Lower leg skin (tissue), 4 donors: ENCODE measurements at regions not wholly inside any gene's neighbourhood (a gene's known extent, or its start where the extent isn't known, plus 50 kb on each side); places are given as distances from the start of the nearest gene placed in this dataset.
"Not testable (repeated sequence)": the region's sequence is repeated elsewhere in the genome, so short reads cannot be mapped to it uniquely, and the experiment has no call there.

ENCODE experiments used
- DNase-seq, 2 donors: peaks; one replicate each; pipeline ENCODE4 v3.0.0-alpha.2; 2019; ENCODE audit warnings: low spot score in 2 of 2
- H3K4me3 ChIP-seq: fragments of 200-600 bp; sonication (generic); 2 replicates; pipeline ENCODE4 v1.5.1; 2017; ENCODE audit warnings: mild to moderate bottlenecking, low read depth; ENCODE audit not compliant: poor library complexity, severe bottlenecking
- POLR2A ChIP-seq, 2 donors: fragments of 450-650 bp; IDR thresholded peaks; one replicate each; pipeline ENCODE4 v1.6.1; 2016 to 2017; ENCODE audit warnings: antibody characterized with exemption in 2 of 2, mild to moderate bottlenecking in 1 of 2, moderate library complexity in 1 of 2
- WGBS, 2 donors: methylation state at CpG; one replicate each; pipeline ENCODE4 v1.1.5; 2018; 5-methylcytosine and 5-hydroxymethylcytosine counted together
- intact Hi-C: fragments of 100-400 bp; cut with DNase I; formaldehyde crosslinking; loops from one replicate; pipeline ENCODE4 v1.15.0; 2023; ENCODE audit warnings: low total_unique reads
- TF ChIP-seq, protein P1 (sequence below), 3 donors: fragments of 450-650 bp; IDR thresholded peaks; one replicate each; pipeline ENCODE4 v1.5.1; 2016; ENCODE audit warnings: antibody characterized with exemption in 3 of 3, mild to moderate bottlenecking in 3 of 3, moderate library complexity in 2 of 3

GRCh38 chrX:13158911-13159310 is 114.5 kb upstream of the FAM9C start:
- no peak overlapping the region for H3K4me3 ChIP-seq
- no peak for DNase-seq
- TF ChIP-seq POLR2A (IDR thresholded peaks at IDR 0.05): no peak
- TF ChIP-seq, protein P1, sequence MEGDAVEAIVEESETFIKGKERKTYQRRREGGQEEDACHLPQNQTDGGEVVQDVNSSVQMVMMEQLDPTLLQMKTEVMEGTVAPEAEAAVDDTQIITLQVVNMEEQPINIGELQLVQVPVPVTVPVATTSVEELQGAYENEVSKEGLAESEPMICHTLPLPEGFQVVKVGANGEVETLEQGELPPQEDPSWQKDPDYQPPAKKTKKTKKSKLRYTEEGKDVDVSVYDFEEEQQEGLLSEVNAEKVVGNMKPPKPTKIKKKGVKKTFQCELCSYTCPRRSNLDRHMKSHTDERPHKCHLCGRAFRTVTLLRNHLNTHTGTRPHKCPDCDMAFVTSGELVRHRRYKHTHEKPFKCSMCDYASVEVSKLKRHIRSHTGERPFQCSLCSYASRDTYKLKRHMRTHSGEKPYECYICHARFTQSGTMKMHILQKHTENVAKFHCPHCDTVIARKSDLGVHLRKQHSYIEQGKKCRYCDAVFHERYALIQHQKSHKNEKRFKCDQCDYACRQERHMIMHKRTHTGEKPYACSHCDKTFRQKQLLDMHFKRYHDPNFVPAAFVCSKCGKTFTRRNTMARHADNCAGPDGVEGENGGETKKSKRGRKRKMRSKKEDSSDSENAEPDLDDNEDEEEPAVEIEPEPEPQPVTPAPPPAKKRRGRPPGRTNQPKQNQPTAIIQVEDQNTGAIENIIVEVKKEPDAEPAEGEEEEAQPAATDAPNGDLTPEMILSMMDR (IDR thresholded peaks at IDR 0.05): no peak
- intact Hi-C loops: no loop called here

GRCh38 chrX:13155550-13155949 is 111.1 kb upstream of the FAM9C start:
- intact Hi-C loops, H3K4me3 ChIP-seq, DNase-seq: not testable (repeated sequence)
- 89 to 91% methylated on average over 1 of the region's 1 CpG for WGBS, 2 donors

- 47 to 66% methylated on average over 3 of the region's 3 CpGs for WGBS, 2 donors
- DNase-seq: no peak
- intact Hi-C loops: no loop called here
- no peak overlapping the region for H3K4me3 ChIP-seq
- no peak for TF ChIP-seq POLR2A (IDR thresholded peaks at IDR 0.05)
- TF ChIP-seq, protein P1 (IDR thresholded peaks at IDR 0.05): no peak
Observed at GRCh38 chrX:13153796-13154195, 109.4 kb upstream of the FAM9C start.

DNA sequence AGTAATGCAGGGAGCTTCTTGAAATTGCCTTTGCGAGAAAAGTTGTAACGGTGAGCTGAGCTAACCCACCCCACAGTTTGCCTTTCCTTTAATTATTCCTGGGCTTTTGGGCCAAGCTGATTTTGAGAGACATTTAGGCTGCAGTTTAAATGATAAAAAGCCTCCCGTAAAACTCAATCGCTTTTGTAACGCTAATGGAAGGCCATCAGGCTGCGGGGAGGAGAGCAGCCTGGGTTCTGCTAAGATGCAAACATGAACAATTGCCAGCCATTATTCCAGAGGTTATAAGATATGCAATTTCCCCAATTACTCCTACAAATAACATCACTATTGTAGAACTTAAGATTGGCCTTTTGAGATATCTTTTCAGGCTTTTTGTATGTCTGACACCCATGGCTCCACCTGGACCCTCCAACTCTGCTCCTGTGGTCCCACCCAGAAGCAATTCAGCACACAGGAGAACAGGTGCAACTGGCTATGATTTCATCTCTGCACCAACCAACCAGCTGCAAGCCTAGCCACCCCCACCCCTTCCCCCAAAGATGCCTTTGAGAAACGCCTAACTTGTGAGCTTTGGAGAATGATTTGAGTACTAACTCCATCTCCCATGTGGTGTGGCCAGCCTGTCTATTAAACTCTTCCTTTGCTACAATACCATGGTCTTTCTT is 108.2 kb upstream of the FAM9C start:
- intact Hi-C loops: no loop called here
- 44 to 55% methylated on average over 7 of the region's 7 CpGs for WGBS, 2 donors
- DNase-seq: no peak
- no peak for TF ChIP-seq POLR2A (IDR thresholded peaks at IDR 0.05)
- TF ChIP-seq, protein P1 (IDR thresholded peaks at IDR 0.05): no peak
- no peak overlapping the region for H3K4me3 ChIP-seq

DNA sequence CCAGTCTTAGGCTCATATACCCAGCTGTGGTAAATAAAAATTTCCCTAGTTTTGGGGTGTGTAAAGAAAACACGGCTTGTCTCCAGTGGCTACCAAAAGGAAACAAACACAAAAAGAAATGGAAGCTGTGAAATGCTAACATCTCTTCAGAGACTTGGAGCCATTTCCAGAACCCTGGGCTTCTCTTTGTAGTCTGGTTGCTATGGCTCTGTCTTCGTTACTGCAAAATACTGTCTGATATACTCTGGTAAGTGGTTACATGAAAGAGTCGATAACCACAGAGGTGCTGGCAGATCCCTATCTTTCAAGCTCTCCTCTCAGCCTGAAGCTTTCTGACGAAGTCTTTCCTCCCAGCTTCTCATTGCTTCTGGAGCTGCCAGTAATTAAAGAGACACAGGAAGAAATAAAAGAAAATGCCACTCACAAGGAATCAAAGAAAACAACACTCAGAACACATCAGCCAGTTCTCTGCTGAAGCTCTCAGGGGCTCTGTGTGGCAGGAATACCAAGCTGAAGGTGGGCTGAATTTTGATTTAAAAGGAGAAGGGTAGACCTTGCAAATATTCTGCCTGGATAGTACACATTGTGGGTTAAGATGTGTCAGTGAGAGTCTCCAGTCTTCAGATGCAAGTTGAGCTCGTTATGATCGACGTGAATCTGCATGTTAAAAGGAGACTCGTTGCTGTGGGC is 107.6 kb upstream of the FAM9C start:
- DNase-seq: no peak
- WGBS, 2 donors: 8 to 46% methylated on average over 8 of the region's 8 CpGs
- TF ChIP-seq, protein P1 (IDR thresholded peaks at IDR 0.05): no peak
- no peak for TF ChIP-seq POLR2A (IDR thresholded peaks at IDR 0.05)
- H3K4me3 ChIP-seq: no peak overlapping the region
- intact Hi-C loops: no loop called here

DNA sequence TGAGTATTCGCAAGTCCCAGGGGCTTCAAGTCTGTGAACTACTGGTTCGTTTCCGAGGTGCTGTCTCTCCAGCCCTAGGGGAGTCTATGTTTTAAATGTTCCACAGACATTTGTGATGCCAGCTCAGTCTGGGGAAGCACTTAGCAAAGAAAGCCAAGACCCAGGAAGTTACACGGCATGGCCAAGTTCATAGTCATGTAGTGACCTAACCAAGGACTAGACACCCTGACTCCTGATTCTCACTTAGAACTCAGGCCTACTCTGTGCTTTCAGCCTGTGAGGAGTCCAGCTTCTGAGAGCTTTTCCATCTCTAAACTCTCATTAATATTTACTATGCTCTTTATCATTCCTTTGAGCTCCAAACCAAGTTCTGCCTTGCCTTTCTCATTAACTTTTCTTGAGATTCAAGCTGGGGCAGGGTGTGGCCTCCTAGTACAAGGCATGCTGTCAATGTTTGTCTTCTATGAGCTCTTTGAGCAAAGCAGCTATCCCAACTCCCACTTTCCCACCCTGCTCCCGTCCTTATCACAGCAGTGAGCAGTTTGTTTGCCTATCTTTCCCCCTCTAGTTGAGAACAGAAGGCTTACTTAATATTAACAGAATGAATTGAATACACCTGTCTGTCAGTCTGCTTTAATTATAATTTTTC is 105.4 kb upstream of the FAM9C start:
- H3K4me3 ChIP-seq: no peak overlapping the region
- no peak for DNase-seq
- whole genome bisulfite sequencing, 2 donors: 52 to 65% methylated on average over 5 of the region's 5 CpGs
- intact Hi-C loops: no loop called here
- TF ChIP-seq, protein P1 (IDR thresholded peaks at IDR 0.05): no peak
- no peak for TF ChIP-seq POLR2A (IDR thresholded peaks at IDR 0.05)
